ENCODE measurements at regions not wholly inside any gene's neighbourhood (a gene's known extent, or its start where the extent isn't known, plus 50 kb on each side); places are given as distances from the start of the nearest gene placed in this dataset.
"Not testable (repeated sequence)": the region's sequence is repeated elsewhere in the genome, so short reads cannot be mapped to it uniquely, and the experiment has no call there.

DNA sequence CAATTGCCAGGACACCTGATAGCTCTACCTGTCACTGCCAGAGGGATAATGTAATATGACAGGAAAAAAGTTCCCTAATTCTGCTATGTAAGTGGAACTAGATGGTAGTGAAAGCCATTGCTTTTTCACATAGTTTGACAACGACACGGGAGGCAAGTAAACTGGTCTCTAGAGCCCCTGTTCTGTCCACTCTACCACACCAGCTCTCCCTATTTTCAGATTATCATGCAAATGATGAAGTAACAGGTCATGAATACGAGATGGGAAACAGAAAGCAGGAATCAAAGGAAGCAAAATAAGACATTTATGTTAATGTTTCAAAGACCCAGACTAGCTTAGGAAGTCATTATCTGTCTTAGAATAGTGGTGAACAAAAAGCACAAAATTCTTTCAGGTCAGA lies 56.2 kb downstream of the TAF11L14 start:
- no peak for DNase-seq

DNA sequence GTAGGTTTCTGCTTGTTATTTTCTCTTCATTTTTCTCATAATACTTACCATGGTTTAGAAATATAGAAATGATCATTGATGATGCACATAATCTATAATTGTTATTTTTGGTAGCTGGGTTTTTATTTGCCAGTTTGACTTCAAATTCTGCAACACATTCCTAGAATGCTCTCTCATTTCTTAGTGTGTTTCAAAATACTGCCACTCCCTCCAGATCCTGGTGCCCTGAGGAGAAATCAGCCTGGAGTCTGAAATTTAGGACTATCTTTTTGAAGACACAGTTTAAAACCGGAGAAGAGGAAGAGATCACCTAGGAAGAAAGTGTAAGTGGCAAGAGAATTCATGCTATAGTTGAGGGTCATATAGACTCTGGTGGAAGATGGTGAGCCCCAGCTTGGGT lies 57.5 kb downstream of the TAF11L14 start:
- no peak for DNase-seq

DNA sequence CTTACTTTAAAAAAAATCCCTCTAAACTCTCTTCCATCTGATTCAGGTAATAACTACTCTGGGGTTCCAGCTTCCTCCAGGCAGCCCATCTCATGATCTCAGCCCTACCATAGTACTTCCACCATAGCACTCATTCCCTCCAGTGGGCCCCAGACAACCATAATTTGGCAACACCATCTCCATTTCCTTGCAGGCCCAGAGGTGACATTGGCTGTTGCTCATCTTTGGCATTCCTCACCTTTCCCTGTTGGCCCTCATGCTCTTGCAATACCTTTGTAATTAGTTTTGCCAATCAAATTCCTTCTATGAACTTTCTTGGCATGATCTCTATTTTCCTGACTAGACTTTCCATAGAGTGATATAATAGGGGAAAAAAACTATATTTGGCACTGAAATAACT lies 60.1 kb downstream of the TAF11L14 start:
- no peak for DNase-seq

DNA sequence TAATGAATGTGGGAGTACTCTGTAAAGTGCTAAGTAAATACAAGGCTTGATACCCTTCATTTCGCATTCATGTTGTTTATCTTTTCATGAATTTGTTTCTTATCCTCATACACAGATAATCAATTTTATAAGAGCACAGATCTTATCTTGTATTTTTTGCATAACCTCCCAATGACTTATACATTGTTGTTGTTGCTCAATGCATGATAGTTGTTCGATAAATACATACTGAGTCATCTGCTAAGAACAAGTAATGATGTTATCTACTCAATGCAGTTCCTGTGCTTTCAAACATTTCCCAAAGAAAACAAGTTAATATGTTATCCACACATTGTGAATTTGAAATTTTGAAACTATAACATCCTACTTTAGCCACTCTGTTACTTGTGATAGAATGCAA lies 60.7 kb downstream of the TAF11L14 start:
- no peak for DNase-seq

DNA sequence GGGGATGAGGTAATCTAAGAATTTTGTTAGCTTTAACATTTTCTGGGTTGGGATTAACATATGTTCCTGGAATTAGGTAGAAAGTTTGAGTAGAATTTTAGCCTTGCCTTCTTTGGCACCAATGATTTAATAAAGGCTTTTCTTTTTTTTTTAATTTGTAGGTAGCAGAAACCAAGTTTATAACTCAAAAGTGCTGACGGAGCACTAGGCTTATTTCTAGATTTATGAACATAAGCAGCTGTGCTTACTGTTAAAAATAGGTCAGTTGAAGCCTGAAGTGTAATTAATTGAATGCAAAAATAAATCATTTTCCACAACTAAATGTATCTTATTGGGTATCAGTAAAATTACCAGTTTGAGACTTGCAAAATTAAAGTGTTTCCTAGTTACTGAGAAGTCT lies 62.4 kb downstream of the TAF11L14 start:
- no peak for DNase-seq

DNA sequence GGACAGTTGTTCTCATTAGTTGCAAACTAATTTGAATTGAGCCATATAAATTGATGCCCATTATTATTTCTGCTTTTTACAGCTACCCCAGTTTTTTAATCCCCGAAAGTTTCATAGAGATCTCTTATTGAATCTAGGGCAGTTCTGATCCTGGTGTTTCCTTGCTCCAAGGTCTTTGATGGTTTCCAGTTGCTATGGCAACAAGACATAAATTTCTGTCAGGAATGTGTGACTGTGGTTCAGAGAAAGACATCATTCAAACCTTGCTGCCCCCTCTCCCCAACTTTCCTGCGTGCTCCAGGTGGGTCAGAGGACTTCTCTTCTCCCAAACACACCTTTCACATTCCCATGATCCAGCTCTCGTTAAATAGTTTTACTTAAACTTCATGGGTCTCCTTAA lies 63.4 kb downstream of the TAF11L14 start:
- DNase-seq, result no peak

DNA sequence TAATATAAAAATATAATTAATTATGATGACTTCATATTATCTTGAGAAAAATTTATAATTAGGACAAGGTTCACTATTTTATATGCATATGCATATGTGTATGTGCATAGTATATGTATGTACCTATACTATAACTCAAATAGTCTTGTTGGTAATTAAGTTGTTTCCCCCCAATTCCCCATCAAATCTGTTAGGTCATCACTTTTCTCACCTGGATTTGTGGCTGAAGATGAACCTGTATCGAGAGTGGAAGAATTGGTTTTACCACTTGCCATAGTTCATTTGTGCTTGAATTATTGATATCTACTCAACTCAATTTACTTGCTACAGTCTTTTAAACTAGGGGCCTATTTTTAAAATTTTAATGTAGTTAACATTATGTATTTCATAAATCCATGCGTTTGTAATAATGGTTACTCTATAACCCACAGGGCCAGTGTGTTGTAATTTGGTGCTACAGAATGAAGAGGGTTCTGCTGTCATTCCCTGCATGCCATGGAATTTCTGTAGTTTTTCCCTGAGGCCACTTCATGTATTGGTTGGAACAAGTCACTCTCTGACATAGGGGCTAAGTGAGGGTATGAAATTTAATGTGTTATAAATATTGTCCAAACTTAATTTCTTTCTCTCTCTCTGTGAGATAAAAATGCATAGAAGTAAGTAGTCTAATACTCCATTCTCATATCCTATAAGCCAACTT lies 74.9 kb downstream of the TAF11L14 start:
- DNase-seq, result no peak

DNA sequence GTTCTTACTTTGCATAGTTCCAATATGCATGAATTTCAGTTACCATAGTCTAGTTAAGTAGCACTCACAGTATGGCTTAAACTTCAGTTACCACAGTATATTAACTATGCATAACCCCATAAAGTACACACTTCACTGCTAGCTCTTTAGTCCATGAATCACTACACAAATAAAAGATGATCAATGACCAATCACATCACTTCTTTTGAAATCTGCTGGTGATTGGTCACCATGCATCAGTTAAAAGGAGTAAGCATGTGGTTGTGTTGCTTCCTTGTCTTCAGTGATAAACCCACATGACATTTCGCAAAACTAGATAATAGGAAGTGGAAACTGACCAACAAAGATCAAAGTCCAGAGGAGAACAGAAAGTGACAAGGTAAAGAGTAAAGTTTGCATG lies 79.0 kb downstream of the TAF11L14 start:
- DNase-seq, result peak; percentile 92

DNA sequence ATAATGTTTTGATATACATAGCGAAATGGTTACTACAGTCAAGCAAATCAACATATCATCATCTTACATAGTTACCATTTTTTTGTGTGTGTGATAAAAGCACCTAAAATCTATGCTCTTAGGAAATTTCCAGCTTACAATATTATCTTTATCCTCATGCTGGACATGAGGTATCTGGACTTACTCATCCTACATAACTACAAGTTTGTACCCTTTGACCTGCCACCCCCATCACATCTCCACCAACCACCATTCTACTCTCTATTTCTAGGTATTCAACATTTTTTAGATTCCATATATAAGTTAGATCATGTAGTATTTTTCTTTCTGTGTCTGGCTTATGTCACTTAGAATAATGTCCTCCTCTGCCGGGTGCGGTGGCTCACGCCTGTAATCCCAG lies 79.9 kb downstream of the TAF11L14 start:
- no peak for DNase-seq

DNA sequence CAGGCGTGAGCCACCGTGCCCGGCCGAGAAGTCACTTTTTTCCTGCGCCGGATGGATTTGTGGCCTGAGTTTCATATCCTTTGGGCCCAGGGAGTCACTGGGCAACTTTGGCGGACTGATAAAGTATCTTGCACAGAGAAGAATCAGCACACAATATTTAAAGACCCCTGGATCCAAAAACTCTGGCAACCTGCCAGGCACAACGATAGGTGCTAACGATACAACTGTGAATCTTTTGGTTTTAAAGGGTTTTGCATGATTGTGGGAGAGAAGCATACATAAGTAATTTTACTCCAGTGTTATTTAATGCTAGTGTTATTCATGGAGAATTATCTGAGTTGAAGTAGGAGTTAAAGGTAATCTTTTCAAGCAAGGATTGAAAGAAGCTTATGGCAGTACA lies 85.3 kb downstream of the TAF11L14 start:
- DNase-seq, result no peak

DNA sequence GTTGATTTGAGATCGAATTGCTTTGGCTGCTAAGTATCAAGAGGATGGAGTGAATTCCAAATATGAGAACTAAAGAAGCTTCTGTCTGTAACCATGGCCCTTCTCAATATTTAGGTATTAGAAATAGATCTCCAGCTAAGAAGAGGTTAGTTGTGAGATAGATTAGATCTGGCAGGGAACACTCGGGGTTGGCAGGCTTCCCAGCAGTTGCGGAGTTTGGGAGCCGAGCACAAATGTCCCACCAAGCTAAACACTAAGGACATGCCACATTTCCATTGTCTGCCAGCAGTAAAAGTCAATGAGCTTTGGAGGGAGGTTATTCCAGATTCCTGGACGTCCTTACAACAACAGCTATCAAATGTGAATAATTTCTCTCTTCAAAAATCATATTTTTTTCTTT lies 85.8 kb downstream of the TAF11L14 start:
- no peak for DNase-seq

DNA sequence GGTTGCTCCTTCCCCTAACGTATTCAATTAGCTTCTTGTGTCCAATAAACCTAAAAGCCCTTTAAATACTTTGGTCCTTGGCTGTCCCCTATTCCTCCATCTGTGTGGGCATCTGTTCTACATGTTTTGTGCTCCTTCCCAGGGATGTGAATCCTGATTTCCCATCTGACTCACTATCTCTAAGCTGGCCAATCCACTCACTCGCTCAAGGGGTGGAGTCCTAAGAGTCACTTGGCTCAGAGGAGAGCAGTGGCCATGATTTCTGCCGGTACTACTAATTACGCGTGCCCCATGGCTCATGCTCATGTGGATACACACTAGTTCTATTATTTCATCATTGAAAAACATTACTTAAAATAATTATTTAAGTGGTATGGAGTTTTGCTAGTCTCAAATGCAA lies 89.6 kb downstream of the TAF11L14 start:
- DNase-seq, result no peak

DNA sequence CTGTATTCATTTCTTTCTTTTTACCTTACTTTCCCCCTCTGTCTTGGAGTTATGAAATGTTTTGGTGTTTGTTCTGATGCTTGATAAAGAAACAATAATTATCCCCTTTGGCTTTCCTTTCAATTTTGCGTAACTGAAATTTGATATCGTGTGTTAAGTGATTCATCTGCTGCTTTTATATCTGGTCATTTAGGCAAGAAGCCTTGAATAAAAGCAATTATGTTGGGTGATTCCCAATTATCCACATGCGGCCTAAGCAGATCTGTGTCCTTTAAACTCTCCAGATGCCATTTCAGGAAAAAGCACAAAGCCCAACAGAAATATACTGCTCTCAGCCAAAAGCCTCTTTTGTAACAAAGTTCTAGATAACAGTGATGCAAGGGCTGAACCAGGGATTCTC lies 92.8 kb downstream of the TAF11L14 start:
- no peak for DNase-seq

DNA sequence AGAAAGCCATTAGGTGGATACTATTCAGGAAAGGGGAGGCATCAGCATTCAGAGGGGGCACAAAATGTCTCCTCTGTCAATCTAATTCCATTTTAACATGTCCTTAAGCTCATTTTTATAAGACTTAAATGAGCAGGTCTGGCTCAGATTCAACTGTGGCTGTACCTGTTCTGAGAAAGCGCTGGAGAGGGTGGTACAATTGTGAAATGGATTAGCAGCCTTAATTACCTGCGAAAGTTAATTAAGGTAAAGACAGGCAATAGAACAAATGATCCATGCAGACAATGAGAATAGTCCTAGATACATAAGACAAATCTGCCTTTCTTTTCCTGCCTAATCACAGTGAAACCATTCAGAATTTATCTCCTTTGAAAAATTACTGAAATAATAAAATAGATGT lies 96.2 kb downstream of the TAF11L14 start:
- no peak for DNase-seq

DNA sequence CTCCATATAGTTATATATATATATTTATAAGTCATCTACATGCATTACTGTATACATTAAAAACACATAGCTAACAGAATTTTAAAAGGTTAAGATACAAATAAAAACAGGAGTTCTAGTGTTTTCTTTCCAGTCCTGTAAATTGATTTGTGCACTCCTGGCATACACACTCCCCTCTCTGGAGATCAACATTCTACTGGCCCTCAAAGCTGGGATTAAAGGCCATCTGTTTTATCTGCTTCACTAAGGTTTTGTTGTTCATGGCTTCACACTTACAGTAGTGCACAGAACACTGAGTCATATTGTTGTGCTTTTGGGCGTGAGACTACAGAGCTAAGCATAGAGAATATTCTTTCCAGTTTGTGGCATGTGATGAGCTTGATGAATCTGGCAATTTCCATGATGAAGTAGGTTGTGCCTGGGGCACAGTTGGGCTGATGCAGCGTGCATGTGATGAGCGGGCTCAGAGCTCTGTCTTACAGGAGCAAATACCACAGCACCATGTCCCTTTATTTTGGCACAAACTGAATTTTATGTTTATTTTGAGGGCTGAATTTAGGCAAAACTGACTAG lies 98.2 kb downstream of the TAF11L14 start:
- no peak for DNase-seq

DNA sequence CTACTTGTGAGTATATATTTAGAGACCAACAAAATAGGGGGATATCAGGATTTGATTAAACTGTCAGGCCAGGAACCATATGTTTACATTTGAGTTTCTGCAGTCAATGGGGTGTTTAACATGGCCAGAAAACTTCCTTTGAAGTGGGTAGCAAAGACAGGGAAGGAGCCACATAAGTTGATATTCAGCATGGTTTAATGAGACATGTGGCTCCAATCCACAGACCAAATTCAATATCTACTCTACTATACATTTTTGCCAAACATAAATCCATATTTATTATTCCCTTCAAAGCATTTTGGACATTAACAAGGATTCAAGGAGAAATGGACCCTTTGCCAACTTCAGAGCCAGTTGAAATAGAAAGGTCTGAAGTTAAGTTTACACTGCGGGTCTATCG lies 99.8 kb downstream of the TAF11L14 start:
- DNase-seq, result no peak

DNA sequence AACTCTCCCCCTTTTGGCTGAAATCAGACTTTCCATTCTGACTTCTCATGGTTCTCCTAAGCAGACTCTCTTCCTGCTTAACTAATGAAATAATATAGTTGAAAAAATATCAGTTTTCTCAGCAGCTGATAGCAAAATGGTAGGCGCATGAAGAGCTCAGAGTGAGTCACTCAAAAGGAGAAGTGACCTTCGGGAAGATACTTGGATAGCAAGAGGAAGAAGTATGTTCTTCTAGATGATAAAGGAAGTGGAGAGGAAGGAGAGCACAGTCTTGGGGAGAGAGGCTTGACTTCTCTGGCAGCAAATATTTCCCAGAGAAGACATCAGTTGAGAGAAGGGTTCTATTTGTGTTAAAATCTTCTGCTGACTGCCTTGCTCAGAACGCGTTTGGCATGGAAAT lies 101.5 kb downstream of the TAF11L14 start:
- peak; percentile 90 for DNase-seq

DNA sequence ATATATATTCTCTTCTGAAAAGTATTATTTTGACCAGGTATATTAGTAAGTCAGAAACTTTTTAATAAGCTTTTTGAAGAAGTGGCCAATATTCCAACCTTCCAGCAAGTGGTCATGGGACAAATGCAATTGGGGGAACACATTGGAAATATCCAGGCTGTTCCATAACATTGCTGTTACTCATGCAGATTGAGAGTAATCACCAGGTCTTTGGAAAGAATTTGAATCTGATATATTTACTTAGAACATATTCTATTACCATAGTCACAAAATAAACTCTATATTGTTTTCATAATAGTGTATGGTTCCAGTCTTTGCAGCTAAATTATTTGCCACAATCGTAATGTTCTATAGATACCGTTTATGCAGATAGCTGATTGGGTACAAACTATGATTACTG lies 102.8 kb downstream of the TAF11L14 start:
- no peak for DNase-seq

DNA sequence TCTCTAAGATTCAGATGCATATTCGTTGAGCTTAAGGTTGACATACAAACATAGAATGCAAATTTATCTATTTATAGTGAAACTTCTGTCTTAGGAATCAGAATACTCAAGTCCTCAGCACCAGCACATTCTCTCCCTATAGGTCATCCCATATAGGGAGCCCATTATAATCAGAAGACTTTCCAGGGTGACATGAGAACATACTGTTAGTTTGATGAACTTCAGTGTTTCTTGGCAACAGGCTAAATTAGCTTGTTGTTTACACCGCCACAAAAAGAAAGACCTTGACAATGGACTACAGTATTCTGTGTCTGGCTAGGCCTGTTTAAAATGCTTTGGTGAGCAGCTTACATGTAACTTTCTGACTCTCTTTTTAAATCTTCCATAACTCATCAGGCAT lies 104.2 kb downstream of the TAF11L14 start:
- DNase-seq, result no peak

DNA sequence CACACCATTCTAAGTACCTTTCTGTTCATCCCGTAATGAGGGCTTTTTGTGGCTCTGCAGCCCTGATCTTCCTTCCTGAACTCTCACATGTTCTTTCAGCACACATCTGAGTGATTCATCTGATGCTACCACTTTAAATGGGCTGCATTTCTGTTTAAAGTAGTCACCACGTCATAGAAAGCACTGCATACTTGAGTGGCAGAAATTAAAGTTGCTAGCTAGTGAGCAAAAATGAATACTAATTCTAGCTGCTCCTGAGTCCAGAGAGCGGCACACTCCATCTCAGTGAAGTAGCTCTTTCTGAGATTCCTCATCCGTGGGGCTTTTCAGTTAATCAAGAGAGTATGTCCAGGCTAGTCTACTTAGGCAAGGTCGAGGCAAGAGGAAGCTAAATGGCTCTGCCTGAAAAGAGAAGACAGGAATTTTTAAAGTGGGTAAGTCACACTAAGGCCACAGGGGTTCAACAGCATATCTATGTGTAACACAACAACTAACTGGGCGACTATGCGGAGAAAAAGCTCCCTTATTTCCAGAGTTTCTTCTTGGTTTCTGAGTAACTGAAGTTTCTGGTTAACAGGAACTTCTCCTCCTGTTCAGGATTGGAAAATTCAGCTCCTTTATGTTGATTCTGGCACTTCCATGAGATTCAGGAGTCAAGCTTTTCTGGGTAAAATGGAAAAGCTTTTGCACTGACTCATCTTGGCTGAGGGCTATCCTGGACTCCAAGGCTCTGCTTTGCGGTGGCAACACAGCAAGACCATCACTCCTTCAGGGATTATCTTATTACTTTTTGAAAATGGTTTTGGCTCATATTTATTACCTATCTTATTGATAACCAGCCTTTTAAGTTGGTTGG lies 109.5 kb downstream of the TAF11L14 start:
- no peak for DNase-seq

DNA sequence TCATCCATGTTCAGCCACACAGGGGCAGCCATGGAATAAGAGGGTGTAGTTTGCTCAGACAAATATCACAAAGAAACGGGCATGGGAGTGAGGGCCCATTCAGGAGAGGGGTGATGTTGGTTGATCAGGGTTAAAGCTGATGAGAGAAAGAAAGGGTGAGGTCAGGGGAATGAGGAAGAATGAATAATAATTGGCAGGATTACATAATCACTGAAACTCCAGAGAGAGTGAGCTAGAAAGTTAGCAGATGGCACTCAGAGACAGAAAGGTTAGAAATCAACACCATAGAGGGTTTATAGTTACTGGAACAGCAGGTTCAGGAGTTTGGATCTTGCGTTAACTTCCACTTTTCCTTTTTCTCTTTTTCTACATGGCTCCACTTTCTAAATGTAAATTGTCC lies 113.9 kb downstream of the TAF11L14 start:
- DNase-seq, result peak; percentile 84

DNA sequence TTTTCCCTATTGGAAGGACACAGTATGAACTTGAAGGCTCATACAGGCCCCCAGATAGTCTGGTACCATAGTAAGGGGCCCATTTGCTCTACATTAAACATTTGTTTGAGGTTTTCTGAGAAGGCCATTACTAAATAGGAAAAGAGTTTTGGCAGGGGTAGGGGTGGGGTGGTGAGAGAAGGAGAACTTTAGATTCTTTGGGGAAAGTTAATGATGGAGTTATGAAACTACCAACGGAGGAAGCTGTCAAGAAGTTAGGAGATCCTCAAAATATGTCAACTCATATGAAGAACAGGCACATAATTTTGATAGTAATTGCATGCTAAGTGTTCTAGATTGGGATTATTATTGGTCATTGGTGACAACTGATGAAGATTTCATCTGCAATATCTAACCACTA lies 114.7 kb downstream of the TAF11L14 start:
- peak; percentile 75 for DNase-seq

DNA sequence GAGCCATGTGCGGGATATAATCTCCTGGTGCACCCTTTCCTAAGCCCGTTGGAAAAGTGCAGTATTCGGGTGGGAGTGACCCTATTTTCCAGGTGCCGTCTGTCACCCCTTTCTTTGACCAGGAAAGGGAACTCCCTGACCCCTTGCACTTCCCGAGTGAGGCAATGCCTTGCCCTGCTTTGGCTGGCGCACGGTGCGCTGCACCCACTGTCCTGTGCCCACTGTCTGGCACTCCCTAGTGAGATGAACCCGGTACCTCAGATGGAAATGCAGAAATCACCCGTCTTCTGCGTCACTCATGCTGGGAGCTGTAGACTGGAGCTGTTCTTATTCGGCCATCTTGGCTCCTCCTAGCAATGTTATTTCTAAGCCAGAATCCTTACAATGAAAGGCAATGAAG lies 121.1 kb downstream of the TAF11L14 start:
- DNase-seq, result not testable (repeated sequence)

DNA sequence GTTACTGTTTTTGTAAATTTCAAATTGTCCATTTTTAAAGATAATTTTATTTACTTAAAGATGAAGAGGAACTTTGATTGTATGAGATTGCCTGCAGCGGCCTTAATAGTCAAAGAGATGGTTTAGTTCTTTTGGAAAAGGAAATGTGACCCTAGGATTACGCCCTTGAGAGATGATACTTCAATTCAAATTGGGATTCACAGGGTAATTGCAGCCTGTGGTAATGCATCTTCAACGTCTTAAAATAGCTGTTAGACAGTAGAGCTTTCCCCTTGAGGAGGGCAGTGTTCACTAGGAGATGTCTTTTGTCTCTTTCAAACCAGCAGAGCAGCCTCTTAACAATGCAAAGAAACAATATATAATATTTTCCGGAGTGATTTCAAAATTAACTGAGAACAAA lies 127.1 kb downstream of the TAF11L14 start:
- DNase-seq, result no peak
